Calu3 (cell line): ENCODE measurements at regions not wholly inside any gene's neighbourhood (a gene's known extent, or its start where the extent isn't known, plus 50 kb on each side); places are given as distances from the start of the nearest gene placed in this dataset.

Source experiments
- BruUV-seq: library from RNA; stranded (reverse); fragments of 400-500 nt; replicated peaks from 2 replicates; lab custom pipeline; 2021; lab: Mats Ljungman, UMichigan
- CTCF ChIA-PET: fragments of 300-600 bp; sonication (Branson Sonifier 250); formaldehyde crosslinking; loops from one replicate; lab custom pipeline; 2022; ENCODE audit warnings: antibody characterized with exemption; lab: Charles Lee
- DNase-seq: peaks from one replicate; pipeline ENCODE4 v3.0.0; 2022
- H3K27ac Mint-ChIP-seq: one replicate; pipeline ENCODE4 v1.8.0; 2022; ENCODE audit warnings: mixed read lengths; ENCODE audit not compliant: unreplicated experiment
- H3K27me3 Mint-ChIP-seq: one replicate; pipeline ENCODE4 v1.8.0; 2022; ENCODE audit warnings: mixed read lengths; ENCODE audit not compliant: unreplicated experiment
- H3K36me3 Mint-ChIP-seq: one replicate; pipeline ENCODE4 v1.8.0; 2022; ENCODE audit warnings: mild to moderate bottlenecking, moderate library complexity, mixed read lengths; ENCODE audit not compliant: insufficient read depth, unreplicated experiment
- H3K4me1 Mint-ChIP-seq: one replicate; pipeline ENCODE4 v1.8.0; 2022; ENCODE audit warnings: mild to moderate bottlenecking, low read depth, mixed read lengths; ENCODE audit not compliant: unreplicated experiment
- H3K4me3 Mint-ChIP-seq: one replicate; pipeline ENCODE4 v1.8.0; 2022; ENCODE audit warnings: mild to moderate bottlenecking, low read depth, moderate library complexity, mixed read lengths; ENCODE audit not compliant: unreplicated experiment
- H3K9me3 Mint-ChIP-seq: one replicate; pipeline ENCODE4 v1.8.0; 2022; ENCODE audit warnings: low read depth, mixed read lengths; ENCODE audit not compliant: unreplicated experiment
- intact Hi-C: fragments of 100-400 bp; cut with micrococcal nuclease; formaldehyde crosslinking; loops from one replicate; pipeline ENCODE4 v1.10.0; 2022; ENCODE audit not compliant: unreplicated experiment
- TF ChIP-seq, protein P1 (sequence below): fragments of 200-600 bp; IDR thresholded peaks from one replicate; pipeline ENCODE4 v1.8.0; 2022; ENCODE audit warnings: antibody characterized with exemption; ENCODE audit not compliant: unreplicated experiment

DNA sequence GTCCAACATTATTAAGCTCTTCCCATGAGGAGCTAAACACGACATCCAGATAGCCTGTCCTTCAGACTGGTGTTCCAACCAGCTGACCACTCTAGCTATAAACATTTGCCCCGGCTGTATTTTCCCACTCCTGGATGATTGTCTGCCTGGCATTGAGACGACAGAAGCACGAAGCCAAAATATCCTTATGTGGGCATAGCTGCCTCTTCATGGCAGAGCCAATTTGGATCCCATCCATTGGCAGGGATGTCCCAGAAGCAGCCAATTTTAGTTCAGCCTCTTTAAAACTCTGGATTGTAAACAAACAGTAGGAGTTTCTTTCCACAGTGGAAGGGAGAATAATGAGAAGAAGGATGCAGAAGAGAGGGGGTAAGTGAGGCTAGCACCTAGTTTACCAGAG is 507.6 kb downstream of the CETN3 start:
- DNase-seq: no peak
- Mint-ChIP-seq H3K9me3 (no peaks in the 10 kb centered on the region), H3K4me3 (no peak overlapping the region), H3K27me3 (no peaks in the 10 kb centered on the region), H3K4me1 (no peaks in the 10 kb centered on the region), H3K36me3 (no peaks in the 10 kb centered on the region), H3K27ac (no peak overlapping the region)
- CTCF ChIA-PET: no interaction called here
- TF ChIP-seq, protein P1, sequence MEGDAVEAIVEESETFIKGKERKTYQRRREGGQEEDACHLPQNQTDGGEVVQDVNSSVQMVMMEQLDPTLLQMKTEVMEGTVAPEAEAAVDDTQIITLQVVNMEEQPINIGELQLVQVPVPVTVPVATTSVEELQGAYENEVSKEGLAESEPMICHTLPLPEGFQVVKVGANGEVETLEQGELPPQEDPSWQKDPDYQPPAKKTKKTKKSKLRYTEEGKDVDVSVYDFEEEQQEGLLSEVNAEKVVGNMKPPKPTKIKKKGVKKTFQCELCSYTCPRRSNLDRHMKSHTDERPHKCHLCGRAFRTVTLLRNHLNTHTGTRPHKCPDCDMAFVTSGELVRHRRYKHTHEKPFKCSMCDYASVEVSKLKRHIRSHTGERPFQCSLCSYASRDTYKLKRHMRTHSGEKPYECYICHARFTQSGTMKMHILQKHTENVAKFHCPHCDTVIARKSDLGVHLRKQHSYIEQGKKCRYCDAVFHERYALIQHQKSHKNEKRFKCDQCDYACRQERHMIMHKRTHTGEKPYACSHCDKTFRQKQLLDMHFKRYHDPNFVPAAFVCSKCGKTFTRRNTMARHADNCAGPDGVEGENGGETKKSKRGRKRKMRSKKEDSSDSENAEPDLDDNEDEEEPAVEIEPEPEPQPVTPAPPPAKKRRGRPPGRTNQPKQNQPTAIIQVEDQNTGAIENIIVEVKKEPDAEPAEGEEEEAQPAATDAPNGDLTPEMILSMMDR: no peak
- intact Hi-C loops: no loop called here
- no TSS peak for BruUV-seq

DNA sequence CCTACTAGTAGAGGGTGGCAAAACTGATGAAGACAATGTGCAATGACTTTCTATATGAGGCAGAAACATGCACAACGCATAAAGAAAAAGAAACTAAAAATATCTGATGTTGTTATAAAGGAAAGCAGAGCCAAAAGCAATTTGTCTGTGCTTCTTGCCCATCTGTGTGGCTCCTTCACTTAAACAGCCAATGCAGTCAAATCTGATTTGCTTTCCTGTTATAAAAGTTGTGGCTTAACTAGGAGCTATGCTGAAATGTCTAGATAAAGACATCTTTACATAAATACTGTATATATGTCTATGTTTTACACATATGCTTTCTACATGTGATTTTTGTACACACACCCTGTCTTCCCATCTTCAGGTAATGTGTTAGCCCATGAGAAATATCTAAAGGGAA is 508.2 kb downstream of the CETN3 start:
- Mint-ChIP-seq H3K4me3 (no peak overlapping the region), H3K36me3 (no peaks in the 10 kb centered on the region), H3K4me1 (no peaks in the 10 kb centered on the region), H3K27ac (no peak overlapping the region), H3K9me3 (no peaks in the 10 kb centered on the region), H3K27me3 (no peaks in the 10 kb centered on the region)
- BruUV-seq: no TSS peak
- CTCF ChIA-PET: no interaction called here
- TF ChIP-seq, protein P1: no peak
- intact Hi-C loops: no loop called here
- DNase-seq: no peak

DNA sequence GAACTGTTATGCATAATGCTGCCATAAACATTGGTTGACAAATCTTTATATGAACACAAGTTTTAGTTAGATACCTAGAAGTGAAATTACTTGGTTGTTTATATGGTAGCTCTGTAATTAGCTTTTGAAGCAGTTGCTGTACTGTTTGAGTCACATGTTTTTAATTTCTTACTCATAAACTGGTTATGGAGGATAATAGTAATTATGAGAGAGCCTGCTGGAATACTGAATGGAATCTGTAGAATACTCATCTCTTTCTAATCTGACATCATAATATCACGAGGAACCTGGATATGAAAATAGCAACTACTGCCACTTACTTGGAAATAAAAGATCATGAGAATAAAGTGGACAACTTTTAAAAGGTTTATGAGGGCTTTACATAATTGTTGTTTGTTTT is 509.2 kb downstream of the CETN3 start:
- TF ChIP-seq, protein P1: no peak
- Mint-ChIP-seq H3K4me3 (no peak overlapping the region), H3K27me3 (no peaks in the 10 kb centered on the region), H3K9me3 (no peaks in the 10 kb centered on the region), H3K4me1 (no peaks in the 10 kb centered on the region), H3K27ac (no peak overlapping the region), H3K36me3 (no peaks in the 10 kb centered on the region)
- CTCF ChIA-PET: no interaction called here
- DNase-seq: no peak
- intact Hi-C loops: no loop called here
- no TSS peak for BruUV-seq

DNA sequence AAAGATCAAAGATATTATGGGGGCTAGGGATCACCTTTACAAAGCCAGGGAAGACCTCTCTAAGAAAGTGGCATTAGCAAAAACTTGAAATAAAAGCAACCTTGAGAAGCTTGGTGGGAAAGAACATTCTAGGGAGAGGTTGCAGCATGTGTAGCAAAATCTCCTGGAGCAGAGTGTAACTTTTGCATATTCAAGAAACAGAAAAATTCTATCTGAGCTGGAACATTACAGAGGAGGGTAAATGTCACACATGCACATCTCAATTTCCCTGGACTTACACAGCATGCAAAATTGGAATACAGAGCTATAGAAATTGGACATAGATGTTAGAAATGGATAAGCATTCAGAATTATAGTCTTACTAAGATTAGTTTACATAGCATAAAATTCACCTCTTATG is 510.0 kb downstream of the CETN3 start:
- TF ChIP-seq, protein P1: no peak
- Mint-ChIP-seq H3K9me3 (peaks cover 4% of the 10 kb centered on the region), H3K4me1 (no peaks in the 10 kb centered on the region), H3K27me3 (no peaks in the 10 kb centered on the region), H3K27ac (no peak overlapping the region), H3K4me3 (no peak overlapping the region), H3K36me3 (no peaks in the 10 kb centered on the region)
- no peak for DNase-seq
- CTCF ChIA-PET: no interaction called here
- BruUV-seq: no TSS peak
- intact Hi-C loops: no loop called here
